ACC112 (cell line): ENCODE measurements at regions not wholly inside any gene's neighbourhood (a gene's known extent, or its start where the extent isn't known, plus 50 kb on each side); places are given as distances from the start of the nearest gene placed in this dataset.
"Not testable (repeated sequence)": the region's sequence is repeated elsewhere in the genome, so short reads cannot be mapped to it uniquely, and the experiment has no call there.

Experiments
- H2AFZ ChIP-seq: fragments of 200-600 bp; sonication (generic); one replicate; pipeline ENCODE4 v1.6.0; 2017; ENCODE audit warnings: antibody characterized with exemption, low read length; ENCODE audit not compliant: unreplicated experiment
- H3K27ac ChIP-seq: fragments of 200-600 bp; sonication (generic); 2 replicates; pipeline ENCODE4 v1.5.1; 2014; ENCODE audit warnings: low read depth, mild to moderate bottlenecking, antibody characterized with exemption, low read length, moderate library complexity
- H3K27me3 ChIP-seq: fragments of 200-600 bp; sonication (generic); 2 replicates; pipeline ENCODE4 v1.6.1; 2014; ENCODE audit warnings: mild to moderate bottlenecking, antibody characterized with exemption, low read length, moderate library complexity, mixed read lengths; ENCODE audit not compliant: insufficient read depth
- H3K36me3 ChIP-seq: fragments of 200-600 bp; sonication (generic); 2 replicates; pipeline ENCODE4 v1.6.1; 2016; ENCODE audit warnings: mild to moderate bottlenecking, antibody characterized with exemption, low read length, moderate library complexity, mixed read lengths; ENCODE audit not compliant: insufficient read depth
- H3K4me1 ChIP-seq: fragments of 200-600 bp; sonication (generic); one replicate; pipeline ENCODE4 v1.6.1; 2016; ENCODE audit warnings: low read length, mixed read lengths; ENCODE audit not compliant: insufficient read depth, unreplicated experiment, control insufficient read depth
- H3K4me3 ChIP-seq: fragments of 200-600 bp; sonication (generic); 2 replicates; pipeline ENCODE4 v1.5.1; 2014; ENCODE audit warnings: mild to moderate bottlenecking, low read depth, low read length
- H3K79me2 ChIP-seq: fragments of 200-600 bp; sonication (generic); one replicate; pipeline ENCODE4 v1.6.0; 2016; ENCODE audit warnings: low read length; ENCODE audit not compliant: control insufficient read depth, unreplicated experiment, insufficient read depth

DNA sequence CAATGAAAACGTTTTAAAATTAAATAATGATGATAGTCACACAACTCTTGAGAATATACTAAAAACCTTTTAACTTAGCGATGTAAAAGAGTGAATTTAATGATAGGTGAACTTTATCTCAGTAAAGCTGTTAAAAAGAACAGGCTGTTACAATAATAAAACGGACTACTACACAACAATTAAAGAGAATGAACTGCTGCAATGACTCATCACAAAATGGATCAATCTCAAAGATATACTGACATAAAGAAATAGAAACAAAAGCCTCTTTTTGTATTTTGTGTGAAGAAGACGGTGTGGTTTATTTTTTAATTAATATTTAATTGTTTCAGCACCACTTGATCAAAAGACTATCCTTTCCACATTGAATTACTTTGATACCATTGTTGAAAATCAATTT is 352.4 kb upstream of the GJE1 start:
- Histone ChIP-seq H3K27ac (no peak overlapping the region), H2AFZ (no peak overlapping the region), H3K4me1 (no peaks in the 10 kb centered on the region), H3K79me2 (no peaks in the 10 kb centered on the region), H3K27me3 (no peaks in the 10 kb centered on the region), H3K36me3 (no peaks in the 10 kb centered on the region), H3K4me3 (no peak overlapping the region)

DNA sequence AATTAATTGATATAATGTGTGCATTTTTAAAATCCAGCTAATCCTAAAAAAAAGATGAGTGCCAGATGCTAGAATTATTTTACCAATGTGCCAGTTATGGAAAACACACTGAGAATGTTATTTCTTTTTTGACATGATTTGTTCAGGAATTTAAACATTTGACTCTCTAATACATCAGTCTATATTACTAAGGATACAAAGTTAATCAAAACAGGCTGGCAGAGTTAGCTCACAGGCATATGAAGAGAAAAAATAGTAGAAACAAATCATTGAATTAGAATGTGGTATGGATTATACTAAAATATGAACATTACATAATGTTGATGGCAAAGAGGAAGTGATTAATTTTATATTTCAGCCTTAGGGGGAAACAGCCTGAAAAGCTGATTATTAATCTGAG is 368.3 kb upstream of the GJE1 start:
- Histone ChIP-seq H3K36me3 (no peaks in the 10 kb centered on the region), H3K27ac (no peak overlapping the region), H3K4me1 (no peaks in the 10 kb centered on the region)

DNA sequence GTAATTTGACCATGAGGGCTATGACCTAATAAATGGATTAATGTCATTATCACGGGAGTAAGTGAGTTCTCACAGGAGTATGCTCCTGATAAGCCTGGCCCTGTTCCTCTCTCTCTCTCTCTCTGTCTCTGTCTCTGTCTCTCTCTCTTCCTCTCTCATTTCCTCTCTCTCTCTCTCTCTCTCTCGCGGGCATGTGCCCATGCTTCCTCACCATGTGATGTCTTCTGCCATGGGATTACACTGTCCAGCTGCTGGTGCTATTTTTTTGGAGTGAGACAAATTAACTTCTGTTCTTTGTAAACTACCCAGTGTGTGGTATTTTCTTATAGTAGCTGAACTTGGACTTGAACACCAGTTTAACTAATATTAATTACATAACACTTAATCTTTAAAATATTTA is 374.3 kb upstream of the GJE1 start:
- Histone ChIP-seq H3K27ac (no peak overlapping the region), H3K27me3 (no peaks in the 10 kb centered on the region), H3K4me3 (no peak overlapping the region), H3K36me3 (no peaks in the 10 kb centered on the region), H3K4me1 (no peaks in the 10 kb centered on the region), H3K79me2 (no peaks in the 10 kb centered on the region), H2AFZ (no peak overlapping the region)

More for the DNA sequence above, 368.3 kb upstream of the GJE1 start:
- H2AFZ ChIP-seq, result no peak overlapping the region
- no peaks in the 10 kb centered on the region for H3K27me3 ChIP-seq
- H3K79me2 ChIP-seq, result no peaks in the 10 kb centered on the region
- no peak overlapping the region for H3K4me3 ChIP-seq

DNA sequence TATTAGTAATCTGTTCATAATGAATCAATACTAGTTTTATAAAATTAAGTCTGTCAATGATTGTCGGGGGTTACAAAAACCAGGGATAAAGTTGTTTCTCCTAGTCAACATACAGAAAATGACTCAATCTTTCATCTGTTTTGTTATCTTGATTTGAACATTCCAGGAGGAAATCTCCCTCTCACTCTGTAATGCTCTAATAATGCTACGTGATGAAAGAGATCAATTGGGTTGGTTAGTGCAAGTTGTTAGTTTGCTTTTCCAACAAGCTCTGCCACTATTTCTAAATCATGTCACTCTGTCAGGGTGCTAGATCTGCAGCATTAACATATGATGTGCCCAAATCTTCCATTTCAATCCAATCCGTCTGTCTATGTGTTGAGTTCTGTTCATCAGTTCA is 379.5 kb upstream of the GJE1 start:
- H2AFZ ChIP-seq, result no peak overlapping the region
- H3K4me1 ChIP-seq, result no peaks in the 10 kb centered on the region
- H3K27me3 ChIP-seq, result no peaks in the 10 kb centered on the region
- no peaks in the 10 kb centered on the region for H3K79me2 ChIP-seq
- no peaks in the 10 kb centered on the region for H3K36me3 ChIP-seq
- H3K27ac ChIP-seq, result no peak overlapping the region
- H3K4me3 ChIP-seq, result no peak overlapping the region

DNA sequence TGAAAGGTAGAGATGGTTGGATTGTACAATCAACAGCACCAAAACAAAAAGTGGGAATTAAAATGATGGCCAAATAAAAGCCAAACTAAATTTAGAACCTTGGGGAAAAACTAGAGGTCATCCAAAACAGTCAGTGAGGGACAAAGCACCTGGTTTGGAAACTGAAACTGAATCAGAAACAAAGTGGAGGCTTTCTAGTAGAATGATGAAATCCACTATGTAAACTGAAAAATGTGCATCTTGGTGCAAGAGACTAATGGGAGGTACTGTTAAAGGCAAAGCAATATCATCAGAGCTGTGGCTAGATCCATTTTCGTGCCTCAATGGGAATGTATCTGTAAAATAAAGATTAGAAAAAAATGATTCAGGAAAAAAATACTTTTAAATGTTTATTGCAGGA is 380.0 kb upstream of the GJE1 start:
- H3K79me2 ChIP-seq, result no peaks in the 10 kb centered on the region
- no peak overlapping the region for H2AFZ ChIP-seq
- no peaks in the 10 kb centered on the region for H3K27me3 ChIP-seq
- H3K4me1 ChIP-seq, result no peaks in the 10 kb centered on the region
- no peaks in the 10 kb centered on the region for H3K36me3 ChIP-seq
- no peak overlapping the region for H3K27ac ChIP-seq
- H3K4me3 ChIP-seq, result peak overlapping the region; percentile 20; the same call in 1 of the 2 replicates

DNA sequence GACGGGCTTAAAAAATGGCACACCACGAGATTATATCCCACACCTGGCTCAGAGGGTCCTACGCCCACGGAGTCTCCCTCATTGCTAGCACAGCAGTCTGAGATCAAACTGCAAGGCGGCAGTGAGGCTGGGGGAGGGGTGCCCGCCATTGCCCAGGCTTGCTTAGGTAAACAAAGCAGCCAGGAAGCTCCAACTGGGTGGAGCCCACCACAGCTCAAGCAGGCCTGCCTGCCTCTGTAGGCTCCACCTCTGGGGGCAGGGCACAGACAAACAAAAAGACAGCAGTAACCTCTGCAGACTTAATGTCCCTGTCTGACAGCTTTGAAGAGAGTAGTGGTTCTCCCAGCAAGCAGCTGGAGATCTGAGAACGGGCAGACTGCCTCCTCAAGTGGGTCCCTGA is 386.4 kb upstream of the GJE1 start:
- H3K4me1 ChIP-seq, H3K27ac ChIP-seq: not testable (repeated sequence)

DNA sequence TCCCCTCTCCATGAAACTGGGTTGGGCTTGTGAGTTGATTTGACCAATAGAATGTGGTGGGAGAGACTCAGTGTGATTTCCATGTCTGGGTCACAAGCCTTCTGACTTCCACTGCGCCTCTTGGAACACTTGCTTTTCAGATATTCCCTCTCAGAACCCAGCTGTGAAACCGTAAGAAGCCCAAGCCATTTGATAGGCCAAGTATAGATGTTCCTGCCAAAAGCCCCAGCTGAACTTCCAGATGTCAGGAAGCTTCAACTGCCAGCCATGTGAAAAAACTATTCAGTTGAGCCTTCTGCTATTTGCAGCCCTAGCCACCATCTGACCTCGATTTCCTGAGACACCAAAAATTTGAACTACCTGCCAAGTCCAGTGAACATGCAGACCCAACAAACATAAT is 387.8 kb upstream of the GJE1 start:
- H2AFZ ChIP-seq, result no peak overlapping the region
- peaks cover 6% of the 10 kb centered on the region for H3K4me1 ChIP-seq
- H3K27me3 ChIP-seq, result no peaks in the 10 kb centered on the region
- H3K79me2 ChIP-seq, result no peaks in the 10 kb centered on the region
- H3K27ac ChIP-seq, result no peak overlapping the region
- no peaks in the 10 kb centered on the region for H3K36me3 ChIP-seq
- H3K4me3 ChIP-seq, result no peak overlapping the region

More for the DNA sequence above, 386.4 kb upstream of the GJE1 start:
- H3K27me3 ChIP-seq, H2AFZ ChIP-seq, H3K4me3 ChIP-seq, H3K79me2 ChIP-seq, H3K36me3 ChIP-seq: not testable (repeated sequence)

DNA sequence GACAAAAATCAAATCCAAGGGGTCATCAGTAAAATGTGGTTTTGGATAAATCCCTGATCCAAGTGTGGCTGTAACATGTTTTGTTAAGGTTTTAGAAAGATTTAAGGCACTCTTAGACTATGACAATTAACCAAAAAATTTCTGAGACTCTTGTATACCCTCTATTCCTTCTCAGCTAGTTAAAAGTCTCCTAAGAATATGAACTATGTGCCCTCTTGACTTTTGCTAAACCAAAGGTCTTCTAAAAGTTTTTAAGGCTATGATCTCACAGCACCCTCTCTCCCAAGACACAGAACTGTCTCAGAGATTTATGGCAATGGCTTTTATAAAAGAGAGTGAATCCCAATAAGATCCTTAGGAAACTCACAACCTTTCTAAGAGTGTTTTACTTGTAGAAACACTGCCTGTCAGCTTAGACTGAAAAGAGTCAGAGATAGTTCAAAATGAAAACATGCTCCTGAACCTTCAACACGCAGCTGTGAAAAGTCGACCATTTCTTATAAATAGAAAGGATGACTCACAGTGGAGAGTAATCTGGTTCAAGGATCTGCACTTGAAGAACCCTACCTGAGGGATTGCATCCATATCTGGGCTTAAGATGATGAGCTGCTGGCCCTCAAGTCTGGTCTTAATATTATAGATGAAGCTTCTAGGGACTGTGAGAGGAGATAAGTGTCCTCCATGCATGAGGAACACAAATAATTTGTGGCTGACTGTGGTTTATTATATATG is 388.4 kb upstream of the GJE1 start:
- Histone ChIP-seq H2AFZ (peak overlapping the region; percentile 75), H3K36me3 (no peaks in the 10 kb centered on the region), H3K27me3 (no peaks in the 10 kb centered on the region), H3K27ac (no peak overlapping the region), H3K4me3 (peak overlapping the region; percentile 57; the same call in 1 of the 2 replicates), H3K79me2 (no peaks in the 10 kb centered on the region), H3K4me1 (peaks cover 6% of the 10 kb centered on the region)

DNA sequence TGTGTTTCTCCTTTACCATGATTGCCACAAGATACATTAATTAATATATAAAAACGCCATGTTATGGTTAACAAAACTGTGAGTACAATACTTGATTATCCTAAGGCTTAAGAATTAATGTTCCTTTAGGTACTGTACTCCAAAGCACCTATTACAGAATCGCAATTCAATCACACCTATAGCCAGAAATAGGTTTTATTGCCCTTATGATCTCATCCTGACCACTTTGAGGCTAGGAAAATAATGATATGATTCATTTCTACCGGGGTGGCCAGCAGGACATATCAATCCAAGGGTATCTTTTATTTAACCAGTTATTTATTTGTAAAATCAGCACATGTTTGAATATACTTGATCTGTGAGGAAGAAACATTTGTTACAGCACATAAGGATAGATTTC is 396.6 kb upstream of the GJE1 start:
- Histone ChIP-seq H3K27me3 (no peaks in the 10 kb centered on the region), H3K27ac (no peak overlapping the region), H3K36me3 (no peaks in the 10 kb centered on the region), H3K4me3 (no peak overlapping the region), H2AFZ (no peak overlapping the region), H3K79me2 (no peaks in the 10 kb centered on the region), H3K4me1 (no peaks in the 10 kb centered on the region)

DNA sequence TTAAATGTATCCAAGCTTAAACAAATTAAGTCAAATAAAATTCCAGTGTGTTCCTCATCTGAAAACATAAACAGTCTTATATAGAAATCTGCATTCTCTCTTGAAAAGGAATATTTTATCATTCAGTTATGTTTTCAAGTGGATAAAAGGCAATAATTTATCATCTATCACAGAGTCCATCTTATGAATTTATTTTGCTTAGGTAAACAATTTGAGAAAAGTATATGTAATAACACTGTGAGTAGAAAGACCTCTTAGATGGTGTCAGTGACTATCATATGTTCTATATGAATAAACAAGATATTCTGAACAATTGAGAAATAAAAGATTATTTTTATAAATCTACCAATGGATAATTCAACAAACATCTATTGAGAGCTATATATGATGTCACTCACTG is 397.6 kb upstream of the GJE1 start:
- H2AFZ ChIP-seq, result no peak overlapping the region
- H3K27ac ChIP-seq, result no peak overlapping the region
- H3K4me3 ChIP-seq, result no peak overlapping the region

DNA sequence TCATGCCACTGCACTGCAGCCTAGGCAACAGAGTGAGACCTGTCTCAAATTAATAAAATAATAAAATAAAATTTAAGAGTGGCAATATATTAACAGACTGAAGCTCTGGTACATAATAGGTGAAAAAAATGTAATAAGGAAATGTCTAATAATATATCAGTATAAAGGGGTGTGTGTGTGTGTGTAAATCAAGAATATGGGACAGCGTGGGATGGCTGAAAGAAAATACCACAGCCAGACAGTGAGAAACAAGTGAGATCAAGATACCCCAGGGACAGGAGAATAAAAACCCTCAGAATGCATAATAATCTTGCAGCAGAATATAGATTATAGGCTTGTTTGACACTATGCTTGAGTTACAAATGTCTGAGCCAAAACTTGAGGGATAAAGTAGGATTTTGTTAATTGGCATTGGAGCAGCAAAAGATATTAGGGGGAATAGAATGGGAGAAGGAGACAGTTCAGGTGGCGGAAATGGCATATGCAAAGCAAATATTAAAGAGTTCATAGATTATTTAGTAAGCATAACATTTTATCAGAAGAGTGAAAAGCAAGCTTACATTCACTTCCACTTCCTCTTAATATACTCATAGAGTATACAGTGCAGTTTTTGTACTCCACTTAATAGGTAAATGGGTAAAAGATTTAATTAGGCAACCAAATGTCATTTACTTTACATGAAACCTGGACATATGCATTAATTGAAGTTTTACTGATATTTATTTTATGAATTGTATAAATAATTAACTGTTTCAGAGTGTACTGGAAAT is 398.5 kb upstream of the GJE1 start:
- no peak overlapping the region for H3K27ac ChIP-seq
- no peaks in the 10 kb centered on the region for H3K79me2 ChIP-seq
- no peaks in the 10 kb centered on the region for H3K27me3 ChIP-seq

More for the DNA sequence above, 397.6 kb upstream of the GJE1 start:
- H3K79me2 ChIP-seq, result no peaks in the 10 kb centered on the region
- H3K36me3 ChIP-seq, result no peaks in the 10 kb centered on the region
- no peaks in the 10 kb centered on the region for H3K4me1 ChIP-seq
- H3K27me3 ChIP-seq, result no peaks in the 10 kb centered on the region

More for the DNA sequence above, 398.5 kb upstream of the GJE1 start:
- Histone ChIP-seq H2AFZ (no peak overlapping the region), H3K4me1 (no peaks in the 10 kb centered on the region), H3K4me3 (no peak overlapping the region), H3K36me3 (no peaks in the 10 kb centered on the region)
